AG04450 (cell line): ENCODE measurements at regions not wholly inside any gene's neighbourhood (a gene's known extent, or its start where the extent isn't known, plus 50 kb on each side); places are given as distances from the start of the nearest gene placed in this dataset.

ENCODE experiments used
- CTCF ChIA-PET: fragments of 300-600, 350-600 bp; formaldehyde crosslinking; extraction: SDS; loops from one replicate; lab custom pipeline; 2022; ENCODE audit warnings: antibody characterized with exemption, inconsistent platforms; lab: Charles Lee
- POLR2A ChIA-PET: fragments of 350-600 bp; formaldehyde crosslinking; extraction: SDS; loops from one replicate; lab custom pipeline; 2021; ENCODE audit warnings: antibody characterized with exemption, inconsistent platforms; lab: Yijun Ruan, JAX
- DNase-seq: peaks from one replicate; pipeline ENCODE4 v3.0.0-alpha.2; 2011; ENCODE audit warnings: low read depth, low spot score
- H3K27ac ChIP-seq: one replicate; pipeline ENCODE4 v1.5.1; 2012; ENCODE audit warnings: low read depth, low read length, control low read depth
- H3K27me3 ChIP-seq: one replicate; pipeline ENCODE4 v1.6.0; 2012; ENCODE audit warnings: low read length; ENCODE audit not compliant: control insufficient read depth, insufficient read depth
- H3K4me3 ChIP-seq: 2 replicates; pipeline ENCODE4 v1.5.1; 2011; ENCODE audit warnings: mild to moderate bottlenecking, low read depth, low read length, control low read depth
- H3K9me3 ChIP-seq: 2 replicates; pipeline ENCODE4 v1.5.1; 2012; ENCODE audit warnings: low read length; ENCODE audit not compliant: control insufficient read depth, insufficient read depth
- CTCF ChIP-seq: IDR thresholded peaks from 2 replicates; pipeline ENCODE4 v1.5.1; 2011; ENCODE audit warnings: low read depth, low read length, control low read depth, inconsistent platforms

GRCh38 chrX:10040961-10041360 is 73.8 kb downstream of the CLDN34 start:
- POLR2A ChIA-PET: interaction anchor here (1.6 kb wide), 1 partner anchor 43 kb away, joined by 6 read pairs; no protein-coding TSS in a partner anchor
- H3K4me3 ChIP-seq: no peak overlapping the region
- H3K27me3 ChIP-seq: no peaks in the 10 kb centered on the region
- H3K9me3 ChIP-seq: no peaks in the 10 kb centered on the region
- CTCF ChIA-PET: no interaction called here
- H3K27ac ChIP-seq: no peak overlapping the region
- no peak for DNase-seq
- no peak for TF ChIP-seq CTCF

GRCh38 chrX:10041383-10041782 is 74.2 kb downstream of the CLDN34 start:
- Histone ChIP-seq H3K27ac (no peak overlapping the region), H3K4me3 (no peak overlapping the region), H3K9me3 (no peaks in the 10 kb centered on the region), H3K27me3 (no peaks in the 10 kb centered on the region)
- DNase-seq: no peak
- TF ChIP-seq CTCF: no peak
- CTCF ChIA-PET: no interaction called here
- POLR2A ChIA-PET: no interaction called here

GRCh38 chrX:10042055-10042454 is 74.9 kb downstream of the CLDN34 start:
- ChIA-PET POLR2A (no interaction called here), CTCF (interaction anchor here (0.7 kb wide), 1 partner anchor 13 kb away, joined by 3 read pairs; no protein-coding TSS in a partner anchor)
- Histone ChIP-seq H3K27me3 (no peaks in the 10 kb centered on the region), H3K4me3 (no peak overlapping the region), H3K27ac (no peak overlapping the region), H3K9me3 (no peaks in the 10 kb centered on the region)
- no peak for TF ChIP-seq CTCF
- DNase-seq: no peak

GRCh38 chrX:10043386-10043785 is 76.2 kb downstream of the CLDN34 start:
- no peak for DNase-seq
- ChIA-PET POLR2A (no interaction called here), CTCF (no interaction called here)
- Histone ChIP-seq H3K27me3 (no peaks in the 10 kb centered on the region), H3K4me3 (no peak overlapping the region), H3K27ac (no peak overlapping the region), H3K9me3 (no peaks in the 10 kb centered on the region)
- no peak for TF ChIP-seq CTCF

GRCh38 chrX:10044021-10044420 is 76.9 kb downstream of the CLDN34 start:
- ChIA-PET CTCF (no interaction called here), POLR2A (no interaction called here)
- Histone ChIP-seq H3K4me3 (no peak overlapping the region), H3K9me3 (no peaks in the 10 kb centered on the region), H3K27ac (no peak overlapping the region), H3K27me3 (no peaks in the 10 kb centered on the region)
- TF ChIP-seq CTCF: no peak
- DNase-seq: no peak
